ENCODE measurements at regions not wholly inside any gene's neighbourhood (a gene's known extent, or its start where the extent isn't known, plus 50 kb on each side); places are given as distances from the start of the nearest gene placed in this dataset.

- TF ChIP-seq CTCF (IDR thresholded peaks at IDR 0.05) (no peak), POLR2A (IDR thresholded peaks at IDR 0.05) (no peak)
- Histone ChIP-seq H3K27me3 (no peaks in the 10 kb centered on the region), H3K4me3 (no peak overlapping the region), H3K9me3 (no peaks in the 10 kb centered on the region), H3K4me1 (no peaks in the 10 kb centered on the region), H3K27ac (no peak overlapping the region), H3K36me3 (no peaks in the 10 kb centered on the region)
- intact Hi-C loops (cut with DNase I; ENCODE audit: low total_unique reads): no loop called here
- DNase-seq: no peak
Observed at GRCh38 chr7:17600340-17600752, 301.9 kb downstream of the AHR start.

- TF ChIP-seq POLR2A (IDR thresholded peaks at IDR 0.05) (no peak), CTCF (IDR thresholded peaks at IDR 0.05) (no peak)
- Histone ChIP-seq H3K4me1 (no peaks in the 10 kb centered on the region), H3K36me3 (no peaks in the 10 kb centered on the region), H3K9me3 (no peaks in the 10 kb centered on the region), H3K27ac (no peak overlapping the region), H3K4me3 (no peak overlapping the region), H3K27me3 (no peaks in the 10 kb centered on the region)
- no peak for DNase-seq
- intact Hi-C loops (cut with DNase I; ENCODE audit: low total_unique reads): no loop called here
Observed at GRCh38 chr7:17601921-17602320, 303.5 kb downstream of the AHR start.

GRCh38 chr7:17608114-17608833 is 309.8 kb downstream of the AHR start:
- TF ChIP-seq POLR2A (IDR thresholded peaks at IDR 0.05): no peak
- no peak for TF ChIP-seq CTCF (IDR thresholded peaks at IDR 0.05)
- Histone ChIP-seq H3K4me3 (no peak overlapping the region), H3K9me3 (no peaks in the 10 kb centered on the region), H3K4me1 (no peaks in the 10 kb centered on the region), H3K27me3 (no peaks in the 10 kb centered on the region), H3K36me3 (no peaks in the 10 kb centered on the region), H3K27ac (no peak overlapping the region)
- DNase-seq: no peak
- intact Hi-C loops (cut with DNase I; ENCODE audit: low total_unique reads): no loop called here

- intact Hi-C loops (cut with DNase I; ENCODE audit: low total_unique reads): no loop called here
- TF ChIP-seq POLR2A (IDR thresholded peaks at IDR 0.05) (no peak), CTCF (IDR thresholded peaks at IDR 0.05) (no peak)
- DNase-seq: no peak
- Histone ChIP-seq H3K27ac (no peak overlapping the region), H3K4me1 (no peaks in the 10 kb centered on the region), H3K9me3 (no peaks in the 10 kb centered on the region), H3K36me3 (no peaks in the 10 kb centered on the region), H3K27me3 (no peaks in the 10 kb centered on the region), H3K4me3 (no peak overlapping the region)
Observed at GRCh38 chr7:17611611-17612010, 313.2 kb downstream of the AHR start.

- TF ChIP-seq CTCF (IDR thresholded peaks at IDR 0.05) (no peak), POLR2A (IDR thresholded peaks at IDR 0.05) (no peak)
- Histone ChIP-seq H3K9me3 (no peaks in the 10 kb centered on the region), H3K4me1 (no peaks in the 10 kb centered on the region), H3K27ac (no peak overlapping the region), H3K4me3 (no peak overlapping the region), H3K27me3 (no peaks in the 10 kb centered on the region), H3K36me3 (no peaks in the 10 kb centered on the region)
- DNase-seq: no peak
- intact Hi-C loops (cut with DNase I; ENCODE audit: low total_unique reads): no loop called here
Observed at GRCh38 chr7:17613338-17614041, 315.0 kb downstream of the AHR start.
